ENCODE measurements at regions not wholly inside any gene's neighbourhood (a gene's known extent, or its start where the extent isn't known, plus 50 kb on each side); places are given as distances from the start of the nearest gene placed in this dataset.
"Not testable (repeated sequence)": the region's sequence is repeated elsewhere in the genome, so short reads cannot be mapped to it uniquely, and the experiment has no call there.

- no peak for DNase-seq
- no peak for TF ChIP-seq POLR2A (IDR thresholded peaks at IDR 0.05; ENCODE audit: low read length)
Measured at GRCh38 chr16:59840169-59840568, 1106.1 kb upstream of the GOT2 start.

DNA sequence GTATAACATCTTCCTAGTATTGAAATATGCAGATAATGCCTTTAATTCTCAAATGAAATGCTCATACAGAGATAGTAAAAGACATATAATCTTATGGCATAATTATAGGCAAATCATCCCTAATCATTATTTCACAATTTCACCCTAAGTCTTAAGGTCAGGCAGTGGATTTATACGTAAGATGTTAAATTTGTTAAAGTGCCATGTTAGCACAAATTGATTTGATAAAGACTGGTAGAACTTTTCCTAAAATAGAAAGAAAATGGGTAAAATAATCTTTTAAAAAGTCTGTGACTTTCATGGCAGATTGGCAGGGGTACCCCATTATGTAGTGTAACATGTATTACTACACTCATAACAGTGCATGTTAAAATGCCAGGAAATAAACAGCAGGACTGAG, 1092.7 kb upstream of the GOT2 start:
- no peak for TF ChIP-seq POLR2A (IDR thresholded peaks at IDR 0.05; ENCODE audit: low read length)
- no peak for TF ChIP-seq GATA1 (IDR thresholded peaks at IDR 0.05; ENCODE audit: low read depth, low read length)

DNA sequence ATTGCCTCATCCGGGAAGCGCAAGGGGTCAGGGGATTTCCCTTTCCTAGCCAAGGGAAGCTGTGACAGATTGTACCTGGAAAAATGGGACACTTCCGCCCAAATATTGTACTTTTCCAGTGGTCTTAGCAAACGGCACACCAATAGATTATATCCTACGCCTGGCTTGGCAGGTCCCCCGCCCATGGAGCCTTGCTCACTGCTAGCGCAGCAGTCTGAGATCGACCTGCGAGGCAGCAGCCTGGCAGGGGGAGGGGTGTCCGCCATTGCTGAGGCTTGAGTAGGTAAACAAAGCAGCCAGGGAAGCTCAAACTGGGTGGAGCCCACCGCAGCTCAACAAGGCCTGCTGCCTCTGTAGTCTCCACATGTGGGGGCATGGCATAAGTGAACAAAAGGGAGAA, 1075.4 kb upstream of the GOT2 start:
- not testable (repeated sequence) for DNase-seq

More for the DNA sequence above, 1092.7 kb upstream of the GOT2 start:
- DNase-seq = no peak

DNA sequence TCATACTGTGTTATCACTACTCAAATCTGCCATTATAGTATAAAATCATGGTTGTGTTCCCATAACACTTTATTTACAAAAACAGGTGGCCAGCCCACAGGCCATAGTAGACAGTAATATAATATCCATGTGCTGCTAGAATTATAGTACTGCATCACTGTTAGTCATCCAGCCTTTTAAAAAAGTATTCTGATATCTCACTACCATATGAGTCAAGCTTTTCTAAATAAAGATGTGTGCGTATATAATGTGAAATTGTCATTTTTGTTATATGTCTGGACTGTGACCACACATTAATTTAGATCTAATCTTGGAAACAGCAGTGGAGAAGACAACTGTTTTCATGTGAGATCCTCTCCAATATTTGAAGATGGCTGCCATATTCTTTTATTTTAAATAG, 1049.1 kb upstream of the GOT2 start:
- TF ChIP-seq POLR2A (IDR thresholded peaks at IDR 0.05; ENCODE audit: low read length) (no peak), GATA1 (IDR thresholded peaks at IDR 0.05; ENCODE audit: low read depth, low read length) (no peak)
- no peak for DNase-seq

DNA sequence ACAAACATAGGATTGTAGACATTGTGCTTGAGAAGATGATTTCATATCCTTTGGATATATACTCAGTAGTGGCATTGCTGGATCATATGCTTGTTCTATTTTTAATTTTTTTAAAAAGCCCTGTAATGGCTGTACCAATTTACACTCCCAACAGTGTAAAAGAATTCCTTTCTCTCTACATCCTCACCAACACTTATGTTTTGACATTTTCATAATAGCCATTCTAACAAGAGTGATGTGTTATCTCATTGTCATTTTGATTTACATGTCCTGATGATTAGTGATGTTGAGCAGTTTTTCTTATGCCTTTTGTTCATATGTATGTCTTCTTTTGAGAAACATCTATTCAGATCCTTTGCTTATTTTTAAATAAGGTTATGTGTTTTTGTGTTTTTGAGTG, 1039.2 kb upstream of the GOT2 start:
- no peak for TF ChIP-seq GATA1 (IDR thresholded peaks at IDR 0.05; ENCODE audit: low read depth, low read length)
- TF ChIP-seq POLR2A (IDR thresholded peaks at IDR 0.05; ENCODE audit: low read length) = no peak
- no peak for DNase-seq

GRCh38 chr16:59759296-59759695, 1025.2 kb upstream of the GOT2 start:
- DNase-seq = no peak
- no peak for TF ChIP-seq GATA1 (IDR thresholded peaks at IDR 0.05; ENCODE audit: low read depth, low read length)
- no peak for TF ChIP-seq POLR2A (IDR thresholded peaks at IDR 0.05; ENCODE audit: low read length)

- TF ChIP-seq POLR2A (IDR thresholded peaks at IDR 0.05; ENCODE audit: low read length) = no peak
- no peak for TF ChIP-seq GATA1 (IDR thresholded peaks at IDR 0.05; ENCODE audit: low read depth, low read length)
- no peak for DNase-seq
Measured at GRCh38 chr16:59758848-59759247, 1024.7 kb upstream of the GOT2 start.

- DNase-seq = no peak
- no peak for TF ChIP-seq GATA1 (IDR thresholded peaks at IDR 0.05; ENCODE audit: low read depth, low read length)
- no peak for TF ChIP-seq POLR2A (IDR thresholded peaks at IDR 0.05; ENCODE audit: low read length)
Measured at GRCh38 chr16:59754854-59755253, 1020.7 kb upstream of the GOT2 start.

DNA sequence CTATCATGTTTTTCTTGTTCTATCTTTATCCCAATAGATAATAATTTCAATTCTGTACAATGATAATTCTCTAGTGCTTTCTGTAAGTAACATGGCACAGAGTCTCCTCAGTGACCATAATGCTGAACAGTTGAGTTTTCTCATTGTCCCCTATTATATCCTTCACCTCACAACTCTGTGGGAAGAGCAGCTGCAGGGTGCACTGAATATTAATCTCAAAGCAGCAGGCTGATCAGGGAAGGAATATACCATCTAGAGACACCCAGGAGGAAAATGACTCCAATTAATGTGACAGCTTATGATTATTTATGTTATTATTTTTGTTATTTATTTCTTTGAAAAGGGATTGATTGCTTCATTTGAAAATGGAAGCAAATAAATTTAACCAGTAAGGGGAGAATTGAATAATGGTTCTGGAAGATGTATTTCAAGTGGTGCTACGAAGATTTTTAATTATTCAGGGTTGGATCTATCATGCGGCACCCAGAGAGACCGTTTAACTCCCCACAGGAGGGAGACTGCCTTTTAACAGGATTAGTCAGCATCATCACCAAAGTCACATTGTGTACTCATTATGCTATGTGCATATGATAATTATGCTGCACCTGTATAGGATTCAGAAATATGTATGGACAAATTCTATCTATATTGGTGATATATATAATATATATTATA, 1015.7 kb upstream of the GOT2 start:
- TF ChIP-seq POLR2A (IDR thresholded peaks at IDR 0.05; ENCODE audit: low read length) (no peak), GATA1 (IDR thresholded peaks at IDR 0.05; ENCODE audit: low read depth, low read length) (no peak)
- DNase-seq = no peak

- DNase-seq = no peak
- TF ChIP-seq GATA1 (IDR thresholded peaks at IDR 0.05; ENCODE audit: low read depth, low read length) = no peak
- no peak for TF ChIP-seq POLR2A (IDR thresholded peaks at IDR 0.05; ENCODE audit: low read length)
Measured at GRCh38 chr16:59748531-59748930, 1014.4 kb upstream of the GOT2 start.

DNA sequence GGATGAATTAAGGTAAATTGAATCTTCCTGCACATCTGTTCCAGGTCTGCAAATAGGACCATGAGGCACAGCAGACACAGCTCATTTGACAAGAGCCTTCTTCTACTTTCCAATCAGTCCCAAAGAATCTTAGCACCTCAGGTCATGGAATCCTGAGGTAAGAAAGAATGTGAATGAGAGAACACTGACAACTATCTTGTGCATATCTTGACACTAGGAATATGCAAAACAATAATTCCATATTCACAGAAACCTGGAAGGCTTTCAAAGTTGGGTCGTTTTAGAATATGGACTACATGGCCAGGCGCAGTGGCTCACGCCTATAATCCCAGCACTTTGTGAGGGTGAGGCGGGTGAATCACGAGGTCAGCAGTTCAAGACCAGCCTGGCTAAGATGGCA, 1009.4 kb upstream of the GOT2 start:
- no peak for DNase-seq
- TF ChIP-seq GATA1 (IDR thresholded peaks at IDR 0.05; ENCODE audit: low read depth, low read length) (no peak), POLR2A (IDR thresholded peaks at IDR 0.05; ENCODE audit: low read length) (no peak)

DNA sequence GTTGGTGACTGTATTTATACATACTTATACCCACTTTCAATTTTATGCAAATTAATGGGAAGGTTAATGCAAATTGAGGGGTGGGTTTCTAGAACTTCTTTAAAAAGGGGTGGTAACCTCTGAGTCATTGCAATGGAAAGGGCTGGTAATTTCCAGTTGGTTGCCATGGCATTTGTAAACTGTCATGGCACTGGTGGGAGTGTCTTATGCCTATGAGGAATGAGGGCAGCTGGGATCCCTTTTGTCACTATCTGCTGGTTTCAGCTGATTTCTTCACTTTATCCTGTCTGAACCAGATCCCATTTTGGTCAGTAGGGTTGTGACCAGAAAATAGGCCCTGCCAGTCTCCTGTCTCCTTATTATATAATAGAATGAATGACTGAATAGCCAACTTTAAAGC, 1006.7 kb upstream of the GOT2 start:
- no peak for DNase-seq
- TF ChIP-seq GATA1 (IDR thresholded peaks at IDR 0.05; ENCODE audit: low read depth, low read length) = no peak
- TF ChIP-seq POLR2A (IDR thresholded peaks at IDR 0.05; ENCODE audit: low read length) = no peak

DNA sequence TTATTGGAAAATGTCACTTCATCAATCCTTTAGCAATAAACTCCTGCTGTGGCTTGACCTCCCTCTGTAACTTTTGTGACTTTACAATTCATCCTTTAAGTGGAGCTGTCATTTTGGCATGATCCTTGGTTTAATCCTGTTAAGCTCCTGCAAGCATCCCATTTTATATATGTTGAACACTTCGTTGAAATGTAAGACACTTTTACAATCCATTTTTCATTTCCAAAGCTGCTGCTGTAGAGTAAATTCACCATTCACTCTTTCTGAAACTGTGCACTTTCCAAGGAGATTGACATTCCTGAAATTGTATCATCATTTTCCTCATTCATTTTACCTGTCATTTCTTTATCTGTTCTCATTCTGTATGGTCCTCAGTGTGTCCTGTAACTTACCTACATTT, 1003.2 kb upstream of the GOT2 start:
- TF ChIP-seq GATA1 (IDR thresholded peaks at IDR 0.05; ENCODE audit: low read depth, low read length) (no peak), POLR2A (IDR thresholded peaks at IDR 0.05; ENCODE audit: low read length) (no peak)
- DNase-seq = no peak

GRCh38 chr16:59733321-59733720, 999.2 kb upstream of the GOT2 start:
- DNase-seq = no peak
- TF ChIP-seq POLR2A (IDR thresholded peaks at IDR 0.05; ENCODE audit: low read length) (no peak), GATA1 (IDR thresholded peaks at IDR 0.05; ENCODE audit: low read depth, low read length) (no peak)

DNA sequence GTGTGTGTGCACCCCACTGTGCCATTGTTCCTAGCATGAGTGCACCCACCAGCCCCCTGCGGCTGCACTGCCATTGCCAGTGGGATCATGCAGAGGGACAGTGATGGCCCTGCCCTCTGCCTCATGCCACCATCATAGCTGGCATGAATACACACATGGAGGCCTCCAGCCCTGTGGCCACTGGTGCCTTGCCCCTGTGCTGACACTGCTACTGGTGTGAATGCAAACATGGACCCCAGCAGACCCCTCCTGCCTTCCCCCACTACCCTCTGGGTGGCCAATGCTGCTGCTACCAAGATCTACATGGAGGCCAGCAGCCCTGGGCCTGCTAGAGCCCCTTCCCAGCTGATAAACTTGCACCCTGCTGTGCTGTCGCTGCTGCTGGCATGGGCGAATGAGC, 995.5 kb upstream of the GOT2 start:
- no peak for DNase-seq
- TF ChIP-seq POLR2A (IDR thresholded peaks at IDR 0.05; ENCODE audit: low read length) (no peak), GATA1 (IDR thresholded peaks at IDR 0.05; ENCODE audit: low read depth, low read length) (no peak)

- no peak for TF ChIP-seq GATA1 (IDR thresholded peaks at IDR 0.05; ENCODE audit: low read depth, low read length)
- DNase-seq = no peak
Measured at GRCh38 chr16:59719121-59719520, 985.0 kb upstream of the GOT2 start.
